ENCODE measurements at regions not wholly inside any gene's neighbourhood (a gene's known extent, or its start where the extent isn't known, plus 50 kb on each side); places are given as distances from the start of the nearest gene placed in this dataset.

- ATAC-seq (no peak), DNase-seq (ENCODE audit: low spot score) (no peak)
- H3K4me3 Mint-ChIP-seq, result no peak overlapping the region
- H3K4me1 Mint-ChIP-seq (ENCODE audit: low read depth in 2 of 2), result no peaks in the 10 kb centered on the region
- H3K36me3 Mint-ChIP-seq, result no peaks in the 10 kb centered on the region
- no peaks in the 10 kb centered on the region for H3K27me3 Mint-ChIP-seq
- no peaks in the 10 kb centered on the region for H3K9me3 Mint-ChIP-seq
- H3K27ac Mint-ChIP-seq, result no peak overlapping the region
Measured at GRCh38 chr4:36665985-36666527, 384.6 kb downstream of the DTHD1 start.

GRCh38 chr4:36675436-36675835 lies 394.0 kb downstream of the DTHD1 start:
- H3K4me1 Mint-ChIP-seq (ENCODE audit: low read depth in 2 of 2), result no peaks in the 10 kb centered on the region
- DNase-seq (ENCODE audit: low spot score) (no peak), ATAC-seq (no peak)
- no peak overlapping the region for H3K27ac Mint-ChIP-seq
- peaks cover 5% of the 10 kb centered on the region for H3K9me3 Mint-ChIP-seq
- H3K27me3 Mint-ChIP-seq, result no peaks in the 10 kb centered on the region
- H3K4me3 Mint-ChIP-seq, result no peak overlapping the region
- no peaks in the 10 kb centered on the region for H3K36me3 Mint-ChIP-seq

GRCh38 chr4:36676139-36677050 lies 395.0 kb downstream of the DTHD1 start:
- no peaks in the 10 kb centered on the region for H3K27me3 Mint-ChIP-seq
- no peaks in the 10 kb centered on the region for H3K4me1 Mint-ChIP-seq (ENCODE audit: low read depth in 2 of 2)
- no peaks in the 10 kb centered on the region for H3K36me3 Mint-ChIP-seq
- no peak for ATAC-seq
- H3K27ac Mint-ChIP-seq, result no peak overlapping the region
- H3K4me3 Mint-ChIP-seq, result no peak overlapping the region
- H3K9me3 Mint-ChIP-seq, result peaks cover 5% of the 10 kb centered on the region
- DNase-seq (ENCODE audit: low spot score), result no peak

- Mint-ChIP-seq H3K4me3 (no peak overlapping the region), H3K4me1 (ENCODE audit: low read depth in 2 of 2) (no peaks in the 10 kb centered on the region), H3K27ac (no peak overlapping the region), H3K36me3 (no peaks in the 10 kb centered on the region), H3K27me3 (no peaks in the 10 kb centered on the region), H3K9me3 (peaks cover 5% of the 10 kb centered on the region)
- ATAC-seq, result no peak
- DNase-seq (ENCODE audit: low spot score), result no peak
Measured at GRCh38 chr4:36677112-36677511, 395.7 kb downstream of the DTHD1 start.

- DNase-seq (ENCODE audit: low spot score) (no peak), ATAC-seq (no peak)
- Mint-ChIP-seq H3K4me1 (ENCODE audit: low read depth in 2 of 2) (no peaks in the 10 kb centered on the region), H3K4me3 (no peak overlapping the region), H3K27ac (no peak overlapping the region), H3K27me3 (no peaks in the 10 kb centered on the region), H3K9me3 (peaks cover 5% of the 10 kb centered on the region), H3K36me3 (no peaks in the 10 kb centered on the region)
Measured at GRCh38 chr4:36677874-36678273, 396.5 kb downstream of the DTHD1 start.

GRCh38 chr4:36687681-36688080 lies 406.3 kb downstream of the DTHD1 start:
- H3K4me3 Mint-ChIP-seq, result no peak overlapping the region
- no peak for ATAC-seq
- H3K4me1 Mint-ChIP-seq (ENCODE audit: low read depth in 2 of 2), result no peaks in the 10 kb centered on the region
- no peaks in the 10 kb centered on the region for H3K27me3 Mint-ChIP-seq
- DNase-seq (ENCODE audit: low spot score), result no peak
- H3K36me3 Mint-ChIP-seq, result no peaks in the 10 kb centered on the region
- H3K27ac Mint-ChIP-seq, result no peak overlapping the region
- peaks cover 11% of the 10 kb centered on the region for H3K9me3 Mint-ChIP-seq

GRCh38 chr4:36692586-36692985 lies 411.2 kb downstream of the DTHD1 start:
- peaks cover 7% of the 10 kb centered on the region for H3K9me3 Mint-ChIP-seq
- no peak overlapping the region for H3K4me3 Mint-ChIP-seq
- no peaks in the 10 kb centered on the region for H3K27me3 Mint-ChIP-seq
- no peaks in the 10 kb centered on the region for H3K36me3 Mint-ChIP-seq
- ATAC-seq (no peak), DNase-seq (ENCODE audit: low spot score) (no peak)
- H3K27ac Mint-ChIP-seq, result no peak overlapping the region
- no peaks in the 10 kb centered on the region for H3K4me1 Mint-ChIP-seq (ENCODE audit: low read depth in 2 of 2)

GRCh38 chr4:36702245-36702644 lies 420.8 kb downstream of the DTHD1 start:
- DNase-seq (ENCODE audit: low spot score) (no peak), ATAC-seq (no peak)
- Mint-ChIP-seq H3K27me3 (no peaks in the 10 kb centered on the region), H3K27ac (no peak overlapping the region), H3K4me1 (ENCODE audit: low read depth in 2 of 2) (no peaks in the 10 kb centered on the region), H3K4me3 (no peak overlapping the region), H3K9me3 (peaks cover 6% of the 10 kb centered on the region), H3K36me3 (no peaks in the 10 kb centered on the region)

- no peak overlapping the region for H3K27ac Mint-ChIP-seq
- H3K36me3 Mint-ChIP-seq, result no peaks in the 10 kb centered on the region
- no peaks in the 10 kb centered on the region for H3K4me1 Mint-ChIP-seq (ENCODE audit: low read depth in 2 of 2)
- no peaks in the 10 kb centered on the region for H3K27me3 Mint-ChIP-seq
- DNase-seq (ENCODE audit: low spot score), result no peak
- ATAC-seq, result no peak
- H3K9me3 Mint-ChIP-seq, result peaks cover 6% of the 10 kb centered on the region
- H3K4me3 Mint-ChIP-seq, result no peak overlapping the region
Measured at GRCh38 chr4:36704289-36704688, 422.9 kb downstream of the DTHD1 start.

GRCh38 chr4:36709991-36710390 lies 428.6 kb downstream of the DTHD1 start:
- Mint-ChIP-seq H3K27ac (no peak overlapping the region), H3K36me3 (no peaks in the 10 kb centered on the region), H3K4me1 (ENCODE audit: low read depth in 2 of 2) (no peaks in the 10 kb centered on the region), H3K9me3 (peaks cover 7% of the 10 kb centered on the region), H3K27me3 (no peaks in the 10 kb centered on the region), H3K4me3 (no peak overlapping the region)
- DNase-seq (ENCODE audit: low spot score), result no peak
- ATAC-seq, result no peak

GRCh38 chr4:36712013-36712412 lies 430.6 kb downstream of the DTHD1 start:
- Mint-ChIP-seq H3K27me3 (no peaks in the 10 kb centered on the region), H3K9me3 (peaks cover 7% of the 10 kb centered on the region), H3K4me3 (no peak overlapping the region), H3K4me1 (ENCODE audit: low read depth in 2 of 2) (no peaks in the 10 kb centered on the region), H3K27ac (no peak overlapping the region), H3K36me3 (no peaks in the 10 kb centered on the region)
- ATAC-seq (no peak), DNase-seq (ENCODE audit: low spot score) (no peak)

- Mint-ChIP-seq H3K27ac (no peak overlapping the region), H3K4me3 (no peak overlapping the region), H3K4me1 (ENCODE audit: low read depth in 2 of 2) (no peaks in the 10 kb centered on the region), H3K9me3 (peaks cover 3% of the 10 kb centered on the region), H3K27me3 (no peaks in the 10 kb centered on the region), H3K36me3 (no peaks in the 10 kb centered on the region)
- ATAC-seq (no peak), DNase-seq (ENCODE audit: low spot score) (no peak)
Measured at GRCh38 chr4:36716874-36717273, 435.5 kb downstream of the DTHD1 start.

- no peaks in the 10 kb centered on the region for H3K4me1 Mint-ChIP-seq (ENCODE audit: low read depth in 2 of 2)
Measured at GRCh38 chr4:36719425-36719824, 438.0 kb downstream of the DTHD1 start.

GRCh38 chr4:36722986-36723385 lies 441.6 kb downstream of the DTHD1 start:
- Mint-ChIP-seq H3K4me3 (no peak overlapping the region), H3K27ac (no peak overlapping the region), H3K4me1 (ENCODE audit: low read depth in 2 of 2) (no peaks in the 10 kb centered on the region), H3K27me3 (no peaks in the 10 kb centered on the region), H3K9me3 (peaks cover 2% of the 10 kb centered on the region), H3K36me3 (no peaks in the 10 kb centered on the region)
- no peak for ATAC-seq
- DNase-seq (ENCODE audit: low spot score), result no peak

More at GRCh38 chr4:36719425-36719824, 438.0 kb downstream of the DTHD1 start:
- DNase-seq (ENCODE audit: low spot score) (no peak), ATAC-seq (no peak)
- Mint-ChIP-seq H3K36me3 (no peaks in the 10 kb centered on the region), H3K27ac (no peak overlapping the region), H3K27me3 (no peaks in the 10 kb centered on the region), H3K4me3 (no peak overlapping the region), H3K9me3 (peaks cover 2% of the 10 kb centered on the region)

All from natural killer cell treated with Interleukin-12 subunit alpha and Interleukin-12 subunit beta and Interleukin-15 and Interleukin-18, amount 100 ng/mL, for 72 hours (primary cell).